Renal pelvis (tissue), 1 donor: ENCODE measurements at regions not wholly inside any gene's neighbourhood (a gene's known extent, or its start where the extent isn't known, plus 50 kb on each side); places are given as distances from the start of the nearest gene placed in this dataset.

Experiments
- DNase-seq: peaks from one replicate; pipeline ENCODE4 v3.0.0-alpha.2; 2013

DNA sequence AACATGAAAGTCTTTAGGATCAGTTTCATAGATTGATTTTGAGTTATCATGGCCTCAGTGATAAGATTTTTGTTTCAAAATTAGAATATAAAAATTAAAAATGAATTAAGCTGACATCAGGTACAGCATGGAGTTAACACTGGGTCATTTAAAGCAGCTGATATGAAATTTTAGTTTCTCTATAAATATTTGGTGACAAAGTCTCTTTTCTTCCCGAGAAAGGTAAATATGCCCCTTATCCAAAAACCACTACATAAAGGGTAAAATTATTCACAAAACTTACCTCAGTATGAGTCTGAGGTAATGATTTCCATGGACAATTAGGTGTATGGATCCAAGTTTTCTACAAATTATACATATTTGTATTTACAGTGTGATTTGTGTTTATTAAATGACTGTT, 121.5 kb upstream of the PJA2 start:
- DNase-seq: no peak

GRCh38 chr5:109529987-109530386, 120.2 kb upstream of the PJA2 start:
- no peak for DNase-seq

- peak; percentile 5 for DNase-seq
Measured at GRCh38 chr5:109529520-109529919, 119.7 kb upstream of the PJA2 start.

DNA sequence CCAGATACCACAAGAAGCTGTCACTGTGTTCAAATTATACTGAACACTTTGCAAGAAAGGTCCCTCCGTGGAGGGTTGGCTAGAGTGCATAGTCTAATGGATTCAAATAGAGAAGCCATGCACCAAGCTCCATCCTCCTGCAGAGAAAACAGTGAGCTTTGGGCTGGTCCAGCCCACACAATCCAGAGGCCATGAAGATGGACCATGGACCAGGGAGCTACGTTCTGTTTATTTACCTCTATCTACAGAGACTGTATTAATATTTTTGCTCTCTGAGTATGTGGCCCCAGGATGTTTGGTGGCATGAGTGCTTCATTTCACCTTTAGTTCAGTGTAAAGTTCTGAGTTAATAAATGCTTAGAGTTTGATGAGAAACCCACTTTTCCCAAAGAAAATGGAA, 114.8 kb upstream of the PJA2 start:
- DNase-seq: no peak

- no peak for DNase-seq
Measured at GRCh38 chr5:109524026-109524425, 114.3 kb upstream of the PJA2 start.

DNA sequence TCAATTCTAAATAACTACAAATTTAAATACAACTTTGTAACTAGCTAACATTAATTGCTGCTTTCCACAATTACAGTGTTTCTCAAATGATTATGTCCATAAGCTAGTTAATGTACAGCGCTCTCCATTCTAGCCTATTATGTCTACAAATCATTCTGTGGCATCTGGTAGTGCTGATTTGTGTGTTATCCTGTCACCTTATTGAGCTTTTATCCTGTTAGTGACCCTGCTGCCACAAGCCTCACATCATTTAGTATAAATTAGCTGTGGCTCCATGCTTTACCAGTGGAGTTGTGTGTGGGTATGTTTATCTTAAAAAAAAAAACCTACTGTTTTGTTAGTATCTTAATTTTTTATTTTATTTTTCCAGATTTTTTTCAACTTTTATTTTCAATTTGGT, 112.6 kb upstream of the PJA2 start:
- DNase-seq: no peak

GRCh38 chr5:109519416-109519815, 109.6 kb upstream of the PJA2 start:
- DNase-seq: no peak

DNA sequence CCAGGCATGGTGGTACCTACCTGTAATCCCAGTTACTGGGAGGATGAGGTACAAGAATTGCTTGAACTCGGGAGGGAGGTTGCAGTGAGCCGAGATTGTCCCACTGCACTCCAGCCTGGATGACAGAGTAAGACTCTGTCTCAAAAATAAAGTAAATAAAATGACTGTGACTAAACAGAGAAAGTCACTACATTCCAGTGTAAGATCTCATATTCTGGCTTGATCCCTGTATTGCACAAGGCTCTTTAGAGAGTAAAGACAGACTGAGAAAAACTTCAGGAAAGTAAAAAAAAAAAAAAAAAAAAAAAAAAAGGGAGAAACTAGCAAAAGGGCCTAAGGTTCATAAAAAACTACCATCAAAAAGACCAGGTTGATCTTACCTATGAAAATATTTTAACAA, 106.6 kb upstream of the PJA2 start:
- DNase-seq: no peak

GRCh38 chr5:109511980-109512734, 102.4 kb upstream of the PJA2 start:
- no peak for DNase-seq

- DNase-seq: no peak
Measured at GRCh38 chr5:109506556-109506955, 96.8 kb upstream of the PJA2 start.

GRCh38 chr5:109496112-109496511, 86.3 kb upstream of the PJA2 start:
- DNase-seq: no peak

DNA sequence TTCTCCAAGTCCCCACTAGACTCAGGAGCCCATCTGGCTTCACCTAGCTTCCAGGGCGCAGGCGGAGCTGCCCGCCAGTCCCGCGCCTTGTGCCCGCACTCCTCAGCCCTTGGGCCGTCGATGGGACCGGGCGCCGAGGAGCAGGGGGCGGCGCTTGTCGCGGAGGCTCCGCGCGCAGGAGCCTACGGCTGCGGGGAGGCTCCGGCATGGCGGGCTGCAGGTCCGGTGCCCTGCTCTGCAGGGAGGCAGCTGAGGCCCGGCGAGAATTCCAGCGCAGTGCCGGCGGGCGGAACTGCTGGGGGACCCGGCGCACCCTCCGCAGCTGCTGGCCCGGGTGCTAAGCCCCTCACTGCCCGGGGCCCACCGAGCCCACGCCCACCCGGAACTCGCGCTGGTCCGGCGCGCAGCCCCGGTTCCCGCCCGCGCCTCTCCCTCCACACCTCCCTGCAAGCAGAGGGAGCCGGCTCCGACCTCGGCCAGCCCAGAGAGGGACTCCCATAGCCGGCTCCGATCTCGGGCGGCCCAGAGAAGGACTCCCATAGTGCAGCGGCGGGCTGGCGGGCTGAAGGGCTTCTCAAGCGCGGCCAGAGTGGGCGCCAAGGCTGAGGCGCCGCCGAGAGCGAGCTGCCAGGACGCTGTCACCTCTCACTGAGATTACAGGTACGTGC, 78.1 kb upstream of the PJA2 start:
- DNase-seq: no peak

DNA sequence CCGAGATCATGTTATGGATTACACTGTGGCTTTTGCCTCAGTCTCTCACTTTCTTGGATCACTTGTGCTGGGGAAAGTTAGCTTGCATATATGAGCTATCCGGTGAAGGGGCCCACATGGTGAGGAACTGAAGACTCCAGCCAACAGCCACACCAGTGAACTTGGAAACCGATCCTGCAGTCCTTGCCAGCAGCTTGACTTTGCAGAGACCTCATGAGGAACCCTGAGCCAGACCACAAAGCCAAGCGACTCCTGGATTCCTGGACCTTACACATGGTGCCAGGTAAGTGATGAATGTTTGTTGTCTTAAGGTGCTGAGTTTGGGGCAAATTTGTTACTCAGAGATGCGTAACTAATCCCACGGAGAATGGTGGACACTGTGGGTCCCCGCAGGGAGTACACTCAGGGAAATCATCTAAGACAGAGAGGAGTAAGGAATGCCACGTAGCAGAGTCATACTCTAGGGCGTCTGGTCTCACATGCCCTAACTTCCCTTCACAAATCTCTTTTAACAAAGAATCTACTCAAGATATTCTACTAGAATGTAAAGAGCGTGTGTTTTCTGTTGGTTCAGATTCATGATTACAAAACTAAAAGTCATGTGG, 76.5 kb upstream of the PJA2 start:
- no peak for DNase-seq

DNA sequence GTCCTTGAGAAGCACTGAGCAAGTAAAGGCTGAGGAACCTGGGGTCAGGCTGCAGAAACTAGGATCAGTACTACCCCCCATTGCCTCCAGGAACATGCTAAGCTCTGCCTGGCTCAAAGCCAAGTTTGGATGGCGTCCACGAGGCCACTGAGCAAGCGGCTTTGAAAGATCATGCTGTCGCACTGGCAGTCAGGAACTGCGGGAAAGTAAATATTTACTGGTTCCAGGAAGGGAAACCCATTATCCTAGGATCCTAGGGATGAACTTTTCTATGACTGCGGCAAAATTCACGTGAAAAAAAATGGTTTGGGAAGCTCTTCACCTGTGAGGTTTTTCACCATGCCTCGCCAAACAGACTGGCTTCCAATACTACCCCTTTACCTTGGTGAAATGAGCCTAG, 75.3 kb upstream of the PJA2 start:
- DNase-seq: peak; percentile 46

DNA sequence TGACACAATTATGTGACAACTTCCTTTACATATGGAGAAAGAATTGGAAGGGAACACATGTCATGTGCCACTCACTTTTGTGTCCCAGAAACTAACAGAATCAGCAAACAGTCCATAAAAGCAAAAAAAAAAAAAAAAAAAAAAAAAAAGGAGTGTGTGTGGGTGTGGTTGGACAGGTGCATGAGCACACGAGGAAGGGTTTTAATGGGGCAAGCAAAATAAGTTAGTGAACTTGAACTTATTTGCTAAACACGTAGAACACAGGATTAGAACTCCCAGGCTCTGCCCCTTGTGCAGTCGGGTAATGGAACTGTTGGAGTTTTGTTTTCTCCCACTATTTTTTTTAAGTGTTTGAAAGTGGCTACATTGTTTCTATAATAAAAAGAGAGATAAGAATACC, 74.8 kb upstream of the PJA2 start:
- no peak for DNase-seq

DNA sequence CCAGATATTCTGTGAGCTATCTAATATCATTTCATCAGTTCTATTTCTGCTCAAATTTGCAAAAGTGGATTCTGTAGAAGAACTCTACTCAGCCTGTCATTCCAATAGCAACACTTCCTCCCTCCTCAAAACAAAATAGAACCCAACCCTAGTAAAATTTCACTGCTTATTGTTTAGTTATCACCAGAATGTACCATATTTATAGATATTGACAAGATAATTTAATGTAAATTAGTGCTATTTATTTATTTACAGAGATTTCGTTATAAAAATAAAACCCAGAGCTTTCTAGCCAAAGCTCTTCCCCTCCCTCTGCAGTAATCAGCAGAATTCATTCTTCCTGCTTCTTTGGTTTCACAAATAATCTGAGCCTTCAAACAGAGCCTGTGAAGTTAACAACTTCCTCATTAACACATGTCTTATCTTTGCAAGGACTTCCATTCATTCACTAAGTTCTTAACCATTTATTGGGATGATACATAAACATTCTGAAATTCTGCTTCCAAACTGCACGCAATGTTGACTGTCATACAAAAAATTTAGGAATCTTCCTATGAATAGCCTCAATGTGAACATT, 73.7 kb upstream of the PJA2 start:
- no peak for DNase-seq

DNA sequence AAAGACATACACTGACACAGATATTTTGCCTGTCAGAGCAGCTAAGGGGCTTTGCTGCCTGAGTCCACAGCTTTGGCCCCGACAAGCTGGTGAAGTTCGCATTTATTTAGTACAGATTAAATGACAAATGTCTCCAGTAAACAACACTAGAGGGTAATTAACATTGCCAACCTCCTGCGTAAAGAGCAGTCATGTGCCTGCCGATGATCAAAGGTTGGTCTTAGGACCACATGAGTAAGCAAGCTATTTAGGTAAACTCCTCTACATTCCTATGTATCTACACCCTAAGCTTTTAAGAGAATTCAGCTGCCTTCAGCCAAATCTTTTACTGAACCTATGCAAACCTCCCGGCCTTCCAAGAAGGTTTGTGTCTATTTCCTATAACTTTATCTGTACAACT, 73.0 kb upstream of the PJA2 start:
- DNase-seq: no peak

DNA sequence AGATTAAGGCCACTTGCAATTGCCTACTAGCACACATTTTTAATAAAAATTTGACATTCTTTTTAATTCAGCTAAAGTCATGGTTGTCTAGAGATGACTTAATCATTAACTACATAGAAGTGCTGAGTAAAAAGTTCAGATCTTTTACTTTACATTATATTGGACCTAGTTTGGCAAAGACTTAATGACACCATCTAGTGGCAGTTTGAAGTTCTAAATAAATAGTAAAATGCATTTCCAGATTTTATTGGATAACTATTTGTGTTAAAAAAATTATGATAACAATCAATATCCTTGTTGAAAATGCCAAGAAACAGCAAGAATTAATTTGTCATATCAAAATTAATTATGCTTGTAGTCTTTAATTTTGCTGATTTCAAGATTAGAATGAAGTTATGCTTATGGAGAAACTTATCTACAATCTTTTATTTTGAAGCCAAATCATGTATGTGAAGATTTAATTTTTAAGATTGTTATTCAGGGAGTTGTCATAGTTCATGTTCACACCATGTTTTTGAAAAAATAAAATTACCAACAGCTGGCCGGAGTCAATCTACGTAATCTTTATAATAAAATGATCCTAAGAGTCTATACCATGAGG, 69.6 kb upstream of the PJA2 start:
- DNase-seq: no peak

DNA sequence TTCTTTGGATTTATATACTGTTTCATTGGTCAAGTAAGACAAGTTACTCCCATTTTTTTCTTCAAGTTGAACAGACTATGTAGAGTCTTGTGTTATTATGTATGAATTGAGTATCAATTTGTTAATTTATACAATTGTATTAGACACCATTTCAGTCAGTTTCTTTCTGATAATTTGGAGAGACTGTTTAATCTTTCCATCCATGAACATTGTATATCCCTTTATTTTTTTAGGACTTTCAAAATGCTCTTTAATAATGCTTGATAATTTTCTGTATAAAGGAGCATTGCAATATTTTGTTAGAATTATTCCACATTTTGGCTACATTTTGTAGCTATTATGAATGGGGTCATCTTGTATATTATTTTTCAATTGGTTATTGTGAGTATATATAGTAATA, 69.1 kb upstream of the PJA2 start:
- no peak for DNase-seq

GRCh38 chr5:109476292-109476691, 66.5 kb upstream of the PJA2 start:
- DNase-seq: no peak

DNA sequence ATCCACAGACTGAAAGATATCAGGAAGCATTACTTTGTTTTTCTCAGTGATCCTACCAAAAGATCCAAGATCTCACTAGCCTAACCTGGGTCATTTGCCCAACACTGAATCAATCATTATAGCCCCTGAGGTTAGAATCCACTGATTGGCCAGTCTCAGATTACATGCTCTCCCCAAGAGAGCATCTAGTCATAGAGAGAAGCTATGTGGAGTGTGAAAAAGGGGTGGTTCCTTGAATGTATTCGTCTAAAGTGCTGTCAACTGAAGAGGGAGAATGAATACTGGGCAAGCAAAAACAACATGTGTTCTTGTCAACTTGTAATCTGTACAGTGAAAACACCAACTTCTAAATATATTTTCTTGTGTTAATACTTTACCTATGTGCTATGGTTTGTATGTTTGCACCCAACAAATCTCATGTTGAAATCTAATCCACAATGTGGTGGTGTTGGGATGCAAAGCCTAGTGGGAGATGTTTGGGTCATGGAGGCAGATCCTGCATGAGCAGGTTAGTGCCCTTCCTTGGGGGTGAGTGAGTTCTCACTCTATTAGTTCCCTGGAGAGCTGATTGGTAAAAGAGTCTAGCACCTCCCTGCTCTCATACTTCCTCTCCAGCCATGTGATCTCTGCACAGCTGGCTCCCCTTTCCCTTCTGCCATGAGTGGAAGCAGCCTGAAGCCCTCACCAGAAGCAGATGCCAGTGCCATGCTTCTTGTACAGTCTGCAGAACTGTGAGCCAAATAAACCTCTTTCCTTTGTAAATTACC, 60.3 kb upstream of the PJA2 start:
- no peak for DNase-seq
